ENCODE measurements at regions not wholly inside any gene's neighbourhood (a gene's known extent, or its start where the extent isn't known, plus 50 kb on each side); places are given as distances from the start of the nearest gene placed in this dataset.
A peak's percentile ranks its signal among the peaks of the same experiment; 100 is the strongest.

DNA sequence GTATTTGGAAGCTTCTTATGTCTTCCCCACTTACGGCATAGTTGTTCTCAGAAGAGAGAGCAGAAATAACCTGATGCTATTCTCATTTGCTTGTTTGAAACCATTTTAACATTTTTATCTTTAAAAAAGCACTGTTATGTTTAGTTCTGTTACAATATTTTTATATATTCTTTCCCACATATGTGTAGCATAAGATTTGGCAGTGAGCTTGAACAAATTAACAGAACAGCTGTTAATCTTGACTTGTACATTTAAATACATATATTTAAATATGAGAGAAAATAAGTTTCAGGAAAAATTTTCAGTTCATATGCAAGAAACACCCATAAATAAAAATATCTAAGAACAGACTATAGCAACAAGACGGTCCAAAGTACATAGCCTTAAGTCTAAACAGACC, 431.7 kb upstream of the IRAK1BP1 start:
- Histone ChIP-seq H3K4me1 (ENCODE audit: insufficient read depth, low read length, severe bottlenecking) (no peaks in the 10 kb centered on the region), H3K27ac (ENCODE audit: low read depth, low read length, poor library complexity, severe bottlenecking) (no peak overlapping the region), H3K9me3 (ENCODE audit: low read length) (no peaks in the 10 kb centered on the region), H3K79me2 (ENCODE audit: insufficient read depth, low read length) (no peaks in the 10 kb centered on the region), H3K27me3 (ENCODE audit: insufficient read depth, low read length) (no peaks in the 10 kb centered on the region), H3K4me2 (ENCODE audit: low read length) (no peak overlapping the region), H2AFZ (ENCODE audit: low read length) (no peak overlapping the region), H4K20me1 (ENCODE audit: insufficient read depth, low read length) (no peaks in the 10 kb centered on the region; the same call in 1 of the 2 replicates), H3K9me2 (ENCODE audit: low read depth, low read length) (no peaks in the 10 kb centered on the region), H3F3A (ENCODE audit: insufficient read depth, low read length) (no peaks in the 10 kb centered on the region), H3K4me3 (ENCODE audit: low read depth, low read length, poor library complexity, severe bottlenecking) (no peak overlapping the region), H3K9ac (ENCODE audit: low read length) (no peak overlapping the region), H3K36me3 (ENCODE audit: insufficient read depth, low read length) (no peaks in the 10 kb centered on the region)
- no peak for TF ChIP-seq EZH2 (IDR thresholded peaks at IDR 0.05; ENCODE audit: borderline replicate concordance, low read length)
- TF ChIP-seq, protein P1, sequence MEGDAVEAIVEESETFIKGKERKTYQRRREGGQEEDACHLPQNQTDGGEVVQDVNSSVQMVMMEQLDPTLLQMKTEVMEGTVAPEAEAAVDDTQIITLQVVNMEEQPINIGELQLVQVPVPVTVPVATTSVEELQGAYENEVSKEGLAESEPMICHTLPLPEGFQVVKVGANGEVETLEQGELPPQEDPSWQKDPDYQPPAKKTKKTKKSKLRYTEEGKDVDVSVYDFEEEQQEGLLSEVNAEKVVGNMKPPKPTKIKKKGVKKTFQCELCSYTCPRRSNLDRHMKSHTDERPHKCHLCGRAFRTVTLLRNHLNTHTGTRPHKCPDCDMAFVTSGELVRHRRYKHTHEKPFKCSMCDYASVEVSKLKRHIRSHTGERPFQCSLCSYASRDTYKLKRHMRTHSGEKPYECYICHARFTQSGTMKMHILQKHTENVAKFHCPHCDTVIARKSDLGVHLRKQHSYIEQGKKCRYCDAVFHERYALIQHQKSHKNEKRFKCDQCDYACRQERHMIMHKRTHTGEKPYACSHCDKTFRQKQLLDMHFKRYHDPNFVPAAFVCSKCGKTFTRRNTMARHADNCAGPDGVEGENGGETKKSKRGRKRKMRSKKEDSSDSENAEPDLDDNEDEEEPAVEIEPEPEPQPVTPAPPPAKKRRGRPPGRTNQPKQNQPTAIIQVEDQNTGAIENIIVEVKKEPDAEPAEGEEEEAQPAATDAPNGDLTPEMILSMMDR (IDR thresholded peaks at IDR 0.05; ENCODE audit: low read length): no peak

DNA sequence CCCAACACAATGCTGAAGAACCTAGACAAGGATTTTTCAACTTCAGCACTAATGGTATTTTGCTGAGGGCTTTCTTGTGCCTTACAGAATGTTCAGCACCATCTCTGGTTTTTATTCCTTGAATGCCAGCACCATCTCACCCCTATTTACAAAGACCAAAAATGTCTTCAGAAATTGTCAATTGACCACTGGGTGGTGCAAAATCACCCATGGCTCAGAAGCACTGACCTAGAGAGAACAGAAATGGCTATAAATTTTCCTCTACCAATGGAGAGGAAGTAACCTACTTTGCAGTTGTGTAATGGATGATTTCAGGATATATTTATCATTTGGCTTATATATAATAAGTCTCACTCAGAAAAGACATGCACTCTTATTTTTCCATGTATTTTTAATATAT, 431.0 kb upstream of the IRAK1BP1 start:
- H3K4me2 ChIP-seq (ENCODE audit: low read length): no peak overlapping the region
- H3K36me3 ChIP-seq (ENCODE audit: insufficient read depth, low read length): no peaks in the 10 kb centered on the region
- no peak overlapping the region for H2AFZ ChIP-seq (ENCODE audit: low read length)
- TF ChIP-seq, protein P1 (IDR thresholded peaks at IDR 0.05; ENCODE audit: low read length): peak; percentile 49
- TF ChIP-seq EZH2 (IDR thresholded peaks at IDR 0.05; ENCODE audit: borderline replicate concordance, low read length): no peak
- H3F3A ChIP-seq (ENCODE audit: insufficient read depth, low read length): no peaks in the 10 kb centered on the region
- no peak overlapping the region for H3K9ac ChIP-seq (ENCODE audit: low read length)
- no peaks in the 10 kb centered on the region; the same call in 1 of the 2 replicates for H4K20me1 ChIP-seq (ENCODE audit: insufficient read depth, low read length)
- no peaks in the 10 kb centered on the region for H3K9me3 ChIP-seq (ENCODE audit: low read length)
- H3K79me2 ChIP-seq (ENCODE audit: insufficient read depth, low read length): no peaks in the 10 kb centered on the region
- H3K4me1 ChIP-seq (ENCODE audit: insufficient read depth, low read length, severe bottlenecking): no peaks in the 10 kb centered on the region
- no peaks in the 10 kb centered on the region for H3K27me3 ChIP-seq (ENCODE audit: insufficient read depth, low read length)
- H3K9me2 ChIP-seq (ENCODE audit: low read depth, low read length): no peaks in the 10 kb centered on the region
- no peak overlapping the region for H3K27ac ChIP-seq (ENCODE audit: low read depth, low read length, poor library complexity, severe bottlenecking)
- H3K4me3 ChIP-seq (ENCODE audit: low read depth, low read length, poor library complexity, severe bottlenecking): no peak overlapping the region

DNA sequence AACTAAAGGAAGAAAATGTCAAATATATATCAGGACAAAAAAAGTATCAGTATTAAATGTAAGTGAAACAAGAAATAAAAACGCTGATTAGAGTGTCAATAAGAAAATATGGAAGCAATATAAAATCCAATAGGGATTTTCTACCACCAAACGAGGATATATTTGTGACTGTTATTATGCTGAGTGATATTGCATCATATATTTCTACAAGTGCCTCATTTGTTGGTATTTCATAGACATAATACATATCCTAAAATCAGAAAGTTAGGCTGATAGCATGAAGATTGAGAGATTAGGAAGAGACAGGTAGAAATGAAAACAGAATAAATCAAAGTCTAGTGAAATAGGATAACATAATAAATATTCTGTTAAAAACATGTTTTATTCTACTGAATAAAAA, 429.2 kb upstream of the IRAK1BP1 start:
- TF ChIP-seq, protein P1 (IDR thresholded peaks at IDR 0.05; ENCODE audit: low read length): no peak
- TF ChIP-seq EZH2 (IDR thresholded peaks at IDR 0.05; ENCODE audit: borderline replicate concordance, low read length): no peak
- H3K9me2 ChIP-seq (ENCODE audit: low read depth, low read length): no peaks in the 10 kb centered on the region
- no peak overlapping the region for H3K4me2 ChIP-seq (ENCODE audit: low read length)
- no peaks in the 10 kb centered on the region for H3K9me3 ChIP-seq (ENCODE audit: low read length)
- H3K4me1 ChIP-seq (ENCODE audit: insufficient read depth, low read length, severe bottlenecking): no peaks in the 10 kb centered on the region
- no peaks in the 10 kb centered on the region for H3K79me2 ChIP-seq (ENCODE audit: insufficient read depth, low read length)
- no peak overlapping the region for H3K9ac ChIP-seq (ENCODE audit: low read length)
- no peak overlapping the region for H3K27ac ChIP-seq (ENCODE audit: low read depth, low read length, poor library complexity, severe bottlenecking)
- H3K36me3 ChIP-seq (ENCODE audit: insufficient read depth, low read length): no peaks in the 10 kb centered on the region
- H3K27me3 ChIP-seq (ENCODE audit: insufficient read depth, low read length): no peaks in the 10 kb centered on the region
- no peak overlapping the region for H2AFZ ChIP-seq (ENCODE audit: low read length)
- no peaks in the 10 kb centered on the region; the same call in 1 of the 2 replicates for H4K20me1 ChIP-seq (ENCODE audit: insufficient read depth, low read length)
- H3F3A ChIP-seq (ENCODE audit: insufficient read depth, low read length): no peaks in the 10 kb centered on the region
- H3K4me3 ChIP-seq (ENCODE audit: low read depth, low read length, poor library complexity, severe bottlenecking): no peak overlapping the region

All from OCI-LY1 (cell line).